SW 1271 (cell line): ENCODE measurements at regions not wholly inside any gene's neighbourhood (a gene's known extent, or its start where the extent isn't known, plus 50 kb on each side); places are given as distances from the start of the nearest gene placed in this dataset.

Experiments
- DNase-seq, 2 experiments: peaks; one replicate each; lab custom pipeline; 2025; lab: John Stamatoyannopoulos, UW

- no peak for DNase-seq
Observed at GRCh38 chr10:123409884-123410283, 255.7 kb downstream of the BUB3 start.

- no peak for DNase-seq
Observed at GRCh38 chr10:123413353-123413752, 252.8 kb upstream of the GPR26 start.

GRCh38 chr10:123415523-123415922, 250.6 kb upstream of the GPR26 start:
- DNase-seq = no peak

GRCh38 chr10:123417414-123417813, 248.7 kb upstream of the GPR26 start:
- no peak for DNase-seq

GRCh38 chr10:123421461-123421860, 244.7 kb upstream of the GPR26 start:
- no peak for DNase-seq

- no peak for DNase-seq
Observed at GRCh38 chr10:123422261-123422660, 243.9 kb upstream of the GPR26 start.

GRCh38 chr10:123424537-123424936, 241.6 kb upstream of the GPR26 start:
- DNase-seq = no peak

- no peak for DNase-seq
Observed at GRCh38 chr10:123425680-123426079, 240.5 kb upstream of the GPR26 start.

GRCh38 chr10:123427165-123427786, 238.9 kb upstream of the GPR26 start:
- no peak for DNase-seq

- no peak for DNase-seq
Observed at GRCh38 chr10:123428391-123428790, 237.8 kb upstream of the GPR26 start.

- DNase-seq = no peak
Observed at GRCh38 chr10:123429706-123430221, 236.4 kb upstream of the GPR26 start.

- no peak for DNase-seq
Observed at GRCh38 chr10:123433539-123433938, 232.6 kb upstream of the GPR26 start.

- DNase-seq = no peak
Observed at GRCh38 chr10:123434435-123435039, 231.6 kb upstream of the GPR26 start.

GRCh38 chr10:123442901-123443300, 223.3 kb upstream of the GPR26 start:
- DNase-seq = no peak

GRCh38 chr10:123443924-123444323, 222.2 kb upstream of the GPR26 start:
- DNase-seq = no peak

GRCh38 chr10:123445261-123445775, 220.8 kb upstream of the GPR26 start:
- DNase-seq = no peak

- no peak for DNase-seq
Observed at GRCh38 chr10:123446449-123447156, 219.6 kb upstream of the GPR26 start.

GRCh38 chr10:123449234-123449962, 216.8 kb upstream of the GPR26 start:
- no peak for DNase-seq

GRCh38 chr10:123450956-123451605, 215.1 kb upstream of the GPR26 start:
- no peak for DNase-seq

- DNase-seq = no peak
Observed at GRCh38 chr10:123451618-123452245, 214.4 kb upstream of the GPR26 start.

- DNase-seq = no peak
Observed at GRCh38 chr10:123454987-123455386, 211.2 kb upstream of the GPR26 start.
